Activated CD8-positive, alpha-beta memory T cell treated with anti-CD3 and anti-CD28 coated beads for 36 hours (primary cell): ENCODE measurements at regions not wholly inside any gene's neighbourhood (a gene's known extent, or its start where the extent isn't known, plus 50 kb on each side); places are given as distances from the start of the nearest gene placed in this dataset.

Experiments
- CTCF ChIA-PET: fragments of 350-600 bp; sonication (Branson Sonifier 250); formaldehyde crosslinking; loops from one replicate; lab custom pipeline; 2021; ENCODE audit warnings: antibody characterized with exemption; lab: Charles Lee
- POLR2A ChIA-PET: fragments of 350-600 bp; sonication (Branson Sonifier 250); formaldehyde crosslinking; loops from one replicate; lab custom pipeline; 2021; ENCODE audit warnings: antibody characterized with exemption; lab: Charles Lee

DNA sequence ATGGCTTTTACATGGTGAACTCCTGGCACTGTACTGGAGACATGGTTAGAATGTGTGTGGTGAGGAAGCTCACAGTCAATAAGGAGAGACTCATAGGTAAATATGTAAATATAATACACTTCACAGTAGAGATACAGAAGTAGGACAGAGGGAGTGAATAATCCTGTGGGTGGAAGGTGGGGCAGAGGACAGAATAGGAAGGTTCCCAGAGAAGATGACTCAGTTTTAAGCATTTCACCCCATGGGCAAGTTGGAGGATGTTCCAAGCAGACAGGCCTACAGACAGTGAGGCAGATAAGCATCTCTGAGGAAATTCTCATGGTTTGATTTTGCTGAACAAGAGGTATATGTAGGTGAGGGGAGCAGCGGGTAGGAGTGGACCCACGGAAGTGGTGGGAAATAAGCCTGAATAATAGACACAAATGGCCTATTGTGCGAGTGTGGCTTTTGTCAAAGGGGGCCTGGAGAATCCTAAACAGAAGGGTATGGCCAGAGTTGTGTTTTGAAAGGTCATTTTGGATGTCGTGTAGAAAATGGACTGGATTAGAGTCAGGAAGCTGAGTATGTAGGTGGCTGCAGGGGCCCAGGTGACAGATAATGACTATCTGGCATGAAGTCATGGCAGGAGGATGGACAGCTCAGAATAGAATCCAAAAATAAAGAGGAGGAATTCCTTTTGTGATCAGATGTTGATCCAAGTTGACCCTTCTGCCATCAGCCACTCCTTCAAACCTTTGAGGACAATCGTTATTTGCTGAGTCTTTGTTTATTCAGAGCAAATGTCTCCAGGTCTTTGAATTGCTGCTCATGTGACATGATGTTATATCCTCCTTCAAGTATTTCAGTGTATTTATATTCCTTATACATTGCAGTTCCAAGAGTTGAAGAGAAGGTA, 97.3 kb upstream of the THRB start:
- CTCF ChIA-PET: no interaction called here

DNA sequence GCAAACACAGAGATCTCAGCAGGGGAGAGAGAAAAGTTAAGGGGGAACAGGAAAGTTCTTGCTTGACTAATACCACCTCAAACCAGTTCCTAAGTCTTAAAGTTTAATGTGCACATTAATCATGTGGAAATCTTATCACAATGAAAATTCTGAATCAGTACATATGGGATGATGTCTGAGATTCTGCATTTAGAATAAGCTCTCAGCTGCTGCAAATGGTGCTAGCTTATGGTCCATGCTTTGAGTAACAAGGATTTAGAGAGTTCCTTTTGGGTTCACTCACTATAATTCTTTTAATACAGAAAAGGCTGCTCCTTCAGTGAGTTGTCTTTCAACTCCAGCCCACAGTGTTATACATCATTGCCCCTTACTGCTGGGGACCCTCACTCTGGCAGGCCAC, 99.5 kb upstream of the THRB start:
- ChIA-PET POLR2A (no interaction called here), CTCF (no interaction called here)

More for the DNA sequence above, 97.3 kb upstream of the THRB start:
- POLR2A ChIA-PET: no interaction called here

DNA sequence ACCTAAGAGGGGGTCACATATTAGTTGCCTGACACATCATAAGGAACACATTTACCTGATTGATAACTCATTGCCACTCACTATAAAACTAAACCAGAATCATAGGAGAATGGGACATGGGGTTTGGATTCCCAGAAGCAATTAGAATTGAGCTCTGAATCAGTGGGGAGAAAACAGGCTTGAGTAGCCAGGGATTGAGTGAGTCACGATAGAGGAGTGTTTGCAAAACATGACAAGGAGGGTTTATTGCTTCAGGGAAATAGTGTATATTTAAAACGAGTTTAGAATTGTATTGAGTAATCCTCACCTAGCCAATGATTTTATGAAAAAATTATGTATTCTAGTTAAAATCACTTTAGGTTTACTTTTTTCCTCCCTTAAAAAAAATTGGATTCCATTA, 101.1 kb upstream of the THRB start:
- POLR2A ChIA-PET: no interaction called here
- CTCF ChIA-PET: no interaction called here

DNA sequence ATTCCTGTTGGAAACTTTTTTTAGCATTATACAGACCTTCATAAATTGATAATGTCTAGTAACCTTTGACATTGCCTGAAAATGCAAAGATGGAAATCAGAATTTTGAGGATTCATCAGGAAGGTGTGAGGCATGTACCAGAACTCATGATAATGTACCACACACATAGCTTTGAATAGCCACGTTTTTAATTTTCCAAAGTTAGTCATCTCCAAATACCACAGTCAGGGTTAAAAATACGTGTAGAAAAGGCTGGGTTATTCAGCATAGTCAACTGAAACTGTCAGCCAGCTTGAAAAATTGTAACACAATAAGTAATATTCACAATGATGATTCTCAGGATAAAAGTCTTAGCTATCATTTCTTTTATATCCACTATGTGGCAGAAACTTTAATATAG, 102.0 kb upstream of the THRB start:
- ChIA-PET POLR2A (no interaction called here), CTCF (no interaction called here)

DNA sequence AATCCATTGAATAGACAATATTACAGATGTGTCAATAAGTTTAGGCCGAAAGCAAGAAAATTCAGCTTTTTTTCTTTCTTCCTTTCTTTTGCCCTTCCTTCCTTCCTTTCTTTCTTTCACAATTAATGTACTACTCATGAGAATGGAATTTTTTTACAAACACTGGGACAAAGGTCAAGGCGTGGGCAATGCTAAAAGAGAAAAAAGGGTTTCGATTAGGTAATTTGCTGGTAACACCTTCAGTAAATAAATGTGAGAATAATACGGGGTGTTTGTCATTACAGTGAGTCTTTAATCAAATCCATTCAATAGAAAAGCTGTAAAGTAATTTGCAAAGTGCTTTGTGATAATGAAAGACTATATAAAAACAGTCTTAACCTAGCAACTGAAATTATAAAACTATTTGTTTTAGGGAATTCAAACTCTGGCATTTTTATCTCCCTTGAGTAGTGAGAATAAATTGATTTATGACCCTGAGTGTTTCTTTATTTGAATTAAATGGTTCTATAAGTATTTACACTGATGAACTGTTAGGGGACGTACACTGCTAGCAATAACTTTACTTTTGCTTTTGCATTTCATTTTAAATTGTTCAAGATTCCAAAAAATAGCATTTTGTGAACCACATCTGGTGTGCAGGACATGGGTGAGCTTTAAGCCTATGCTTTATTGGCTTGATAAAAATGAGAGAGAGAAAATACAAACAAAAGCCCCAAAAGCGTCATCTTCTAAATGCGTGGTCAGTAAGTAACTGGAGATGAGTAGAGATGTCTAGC, 104.2 kb upstream of the THRB start:
- POLR2A ChIA-PET: no interaction called here
- CTCF ChIA-PET: no interaction called here

DNA sequence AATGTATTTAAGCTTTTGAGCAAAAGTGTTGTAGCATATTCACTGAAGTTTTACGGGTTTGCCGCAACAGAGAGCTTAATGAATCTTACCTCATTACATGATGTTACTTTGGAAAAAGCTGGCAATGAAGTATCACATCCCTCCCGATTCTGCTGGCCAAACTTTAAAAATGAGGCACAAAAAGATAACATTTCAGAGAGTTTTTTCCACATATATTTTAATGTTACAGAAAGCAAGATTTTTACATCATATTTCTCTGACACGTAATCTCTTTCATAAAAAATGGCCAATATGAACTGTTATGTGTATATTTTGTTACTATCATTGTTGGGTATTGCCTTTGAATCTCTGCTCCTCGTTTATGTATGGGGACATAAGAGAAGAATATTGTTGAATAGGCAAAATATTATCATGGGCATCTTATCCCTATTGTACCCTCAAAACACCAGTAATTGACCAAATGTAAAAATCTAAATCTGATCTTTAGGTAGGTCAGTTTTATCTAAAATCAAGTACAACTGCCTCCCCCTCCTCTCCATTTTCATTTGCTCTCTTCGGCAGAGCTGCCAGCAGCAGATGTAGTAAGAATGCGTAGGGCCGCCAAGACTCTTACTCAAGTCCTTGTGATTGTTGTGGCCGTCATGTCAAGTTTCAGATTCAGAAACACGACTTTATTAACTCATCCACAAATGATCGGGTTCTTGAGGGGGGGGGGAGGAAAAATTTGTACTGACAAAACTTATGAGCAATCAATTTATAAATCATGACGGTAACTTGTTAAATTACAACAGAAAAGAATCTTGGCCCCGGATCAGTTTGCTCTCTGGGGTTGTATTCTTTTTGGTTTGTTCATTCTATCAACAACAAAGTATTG, 106.7 kb upstream of the THRB start:
- POLR2A ChIA-PET: no interaction called here
- CTCF ChIA-PET: no interaction called here

DNA sequence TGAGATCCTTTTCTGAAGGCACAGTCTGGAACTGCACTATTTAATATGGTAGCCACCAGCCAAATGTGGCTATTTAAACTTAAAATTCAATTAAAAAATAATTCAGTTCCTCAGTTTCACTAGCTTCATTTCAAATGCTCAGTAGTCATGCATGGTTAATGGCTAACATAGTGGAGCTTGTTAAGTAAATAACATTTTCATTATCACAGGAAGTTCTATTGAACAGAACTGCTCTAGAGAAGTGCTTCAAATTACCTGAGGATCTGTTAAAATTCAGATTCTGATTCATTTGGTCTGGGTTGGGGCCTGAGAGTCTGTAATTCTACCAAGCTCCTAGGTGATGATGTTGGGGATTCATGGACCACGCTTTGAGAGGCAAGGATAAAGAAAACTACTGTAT, 109.6 kb upstream of the THRB start:
- CTCF ChIA-PET: no interaction called here

DNA sequence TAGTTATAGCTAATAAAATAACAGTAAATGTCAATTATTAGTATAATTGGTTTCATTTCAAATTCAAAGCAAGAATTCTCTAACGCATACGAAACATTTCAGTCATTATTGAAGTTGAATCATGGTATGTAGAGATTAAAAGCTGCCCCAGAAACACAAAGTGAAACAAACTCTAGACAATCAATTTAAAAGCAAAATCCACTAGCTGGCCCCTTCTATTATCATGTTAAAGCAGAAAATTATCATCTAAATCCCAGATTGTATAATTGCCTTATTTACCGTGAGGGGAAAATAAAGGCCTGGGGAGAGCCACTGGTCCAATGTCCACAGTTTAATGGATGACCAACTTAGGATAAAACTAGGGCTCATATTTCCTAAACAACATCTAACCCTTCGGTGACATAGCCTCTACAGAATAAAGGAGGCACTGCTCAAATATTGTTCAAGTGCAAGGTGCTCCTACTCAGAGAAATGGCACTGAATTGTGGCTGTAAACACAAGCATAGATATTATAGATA, 110.9 kb upstream of the THRB start:
- POLR2A ChIA-PET: no interaction called here
- CTCF ChIA-PET: no interaction called here

More for the DNA sequence above, 109.6 kb upstream of the THRB start:
- POLR2A ChIA-PET: no interaction called here

DNA sequence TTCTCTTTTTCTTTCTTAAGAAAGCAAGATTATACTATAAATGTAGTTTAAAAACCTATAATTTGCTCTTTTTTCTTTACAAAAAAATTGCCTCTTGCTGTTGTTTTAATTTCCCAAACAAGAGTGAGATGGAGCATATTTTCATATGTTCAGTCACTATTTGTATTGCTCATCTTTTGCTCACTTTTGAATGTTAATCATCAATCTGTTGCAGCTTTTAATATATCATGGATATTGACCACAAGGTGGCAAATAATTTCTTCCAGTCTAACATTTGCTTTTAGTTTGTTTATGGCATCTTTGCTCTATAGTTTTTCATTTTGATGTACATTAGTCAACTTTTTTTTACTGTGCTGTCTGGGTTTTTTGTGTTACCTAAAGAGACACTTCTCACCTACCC, 112.6 kb upstream of the THRB start:
- CTCF ChIA-PET: no interaction called here
- POLR2A ChIA-PET: no interaction called here

DNA sequence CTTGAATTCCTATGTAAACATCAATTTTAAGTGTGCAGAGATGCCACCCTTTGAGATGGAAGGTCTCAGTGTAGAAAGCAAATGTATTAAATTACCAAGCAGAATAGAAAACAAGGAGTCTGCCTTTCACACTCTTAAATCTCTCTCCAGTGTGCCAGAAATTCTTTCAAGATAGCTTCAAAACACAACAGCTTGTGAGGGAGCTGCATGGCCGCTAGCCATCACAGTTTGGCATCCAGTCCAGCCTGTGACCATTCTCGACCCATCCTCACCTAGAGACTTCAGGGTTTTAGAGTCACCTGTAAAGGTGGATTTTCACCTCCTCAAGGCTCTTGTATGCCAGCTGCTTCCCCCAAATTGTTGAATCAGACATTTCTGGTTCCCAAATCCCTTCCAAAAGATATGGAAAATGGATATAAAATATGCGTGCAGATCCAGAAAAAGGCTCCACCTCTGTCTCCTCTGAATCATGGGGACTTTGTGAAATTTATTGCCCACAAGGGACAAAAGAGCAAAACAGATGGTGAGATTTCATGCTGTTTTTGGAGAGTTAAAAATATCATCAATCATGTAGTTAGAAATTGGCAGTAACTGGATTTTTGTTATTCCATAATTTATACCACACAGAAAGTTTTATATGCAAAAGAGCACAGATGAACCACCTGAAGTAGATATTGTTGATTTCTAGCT, 114.2 kb upstream of the THRB start:
- ChIA-PET CTCF (no interaction called here), POLR2A (no interaction called here)

DNA sequence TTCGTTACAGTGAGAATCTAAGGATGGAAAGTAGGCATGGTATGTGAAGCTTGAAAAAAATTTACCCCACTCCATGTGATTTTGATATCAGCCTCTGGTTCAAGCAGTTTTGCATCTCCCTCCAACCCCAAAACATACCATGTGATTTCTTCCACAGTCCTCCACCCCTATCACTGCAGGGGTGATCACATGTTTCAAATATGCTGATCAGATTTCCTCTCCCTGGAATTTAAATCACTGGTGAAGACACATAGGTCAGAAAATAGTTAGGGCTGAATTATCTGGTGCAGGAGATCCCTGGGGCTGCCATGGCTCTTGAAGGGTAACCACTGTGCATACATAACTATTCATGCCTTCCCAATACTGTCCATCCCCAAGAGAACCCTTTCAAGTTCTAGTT, 119.7 kb upstream of the THRB start:
- CTCF ChIA-PET: no interaction called here

DNA sequence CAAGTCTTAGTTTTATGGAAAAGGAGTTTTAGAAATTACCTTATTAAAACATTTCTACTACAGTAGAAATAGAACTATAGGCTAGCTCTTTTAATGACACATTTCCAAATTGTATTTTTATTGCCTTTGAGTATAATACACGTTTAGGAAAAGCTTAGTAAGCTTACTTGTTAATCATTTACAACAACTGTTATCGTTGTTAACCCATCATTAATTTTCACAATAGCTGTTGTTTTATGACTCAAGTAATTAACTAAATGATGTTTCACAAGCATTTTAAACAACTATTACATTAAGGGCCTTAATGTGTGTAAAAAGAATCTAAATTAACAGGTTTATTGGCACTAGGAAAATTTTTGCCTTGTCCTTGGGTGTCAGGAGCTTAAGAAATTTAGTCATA, 120.5 kb upstream of the THRB start:
- ChIA-PET POLR2A (no interaction called here), CTCF (no interaction called here)

More for the DNA sequence above, 119.7 kb upstream of the THRB start:
- POLR2A ChIA-PET: no interaction called here

DNA sequence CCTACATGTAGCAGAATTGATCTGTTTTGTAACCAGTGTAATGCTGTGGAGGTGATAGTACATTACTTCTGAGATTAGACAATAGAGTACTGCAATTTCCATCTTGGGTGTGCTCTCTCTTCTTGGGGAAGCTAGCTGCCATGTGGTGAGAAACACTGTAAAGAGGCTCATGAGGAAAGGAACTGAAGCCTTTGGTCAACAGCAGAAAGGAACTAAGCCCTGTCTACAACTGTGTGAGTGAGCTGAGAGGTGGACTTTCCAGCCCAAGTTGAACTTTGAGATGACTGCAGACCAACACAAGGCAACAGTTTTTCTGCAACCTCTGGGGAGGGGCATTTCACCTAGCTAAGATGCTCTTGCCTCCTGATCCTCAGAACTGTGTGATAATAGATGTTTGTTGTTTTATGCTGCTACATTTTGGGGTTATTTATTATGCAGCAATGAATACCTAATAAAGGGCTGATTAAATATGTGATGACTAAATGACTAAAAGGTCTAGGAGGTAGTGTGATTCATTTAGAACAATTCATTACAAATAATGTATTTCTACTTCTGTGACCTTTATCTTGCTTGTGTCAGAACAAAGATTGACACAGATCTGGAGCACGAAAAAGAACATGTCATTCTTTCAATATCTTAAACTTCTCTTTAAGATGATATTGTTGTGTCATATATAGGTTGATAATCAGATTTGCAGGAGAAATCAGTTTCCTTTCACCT, 121.6 kb upstream of the THRB start:
- ChIA-PET POLR2A (no interaction called here), CTCF (no interaction called here)

DNA sequence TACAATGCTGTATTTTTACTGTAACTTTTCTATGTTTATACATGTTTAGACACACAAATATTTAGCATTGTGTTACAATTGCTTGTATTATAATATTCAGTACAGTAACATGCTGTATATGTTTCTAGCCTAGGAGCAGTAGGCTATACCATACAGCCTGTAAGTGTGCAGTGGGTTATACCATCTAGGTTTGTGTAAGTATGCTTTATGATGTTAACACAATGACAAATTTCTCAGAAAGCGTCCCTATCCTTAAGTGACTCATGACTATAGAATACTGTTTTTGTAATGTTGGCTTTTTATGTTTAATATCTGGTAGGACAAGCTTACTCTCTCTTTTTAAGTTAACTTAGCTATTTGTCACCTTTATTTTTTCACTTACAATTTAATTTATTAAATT, 127.5 kb upstream of the THRB start:
- ChIA-PET CTCF (no interaction called here), POLR2A (no interaction called here)

DNA sequence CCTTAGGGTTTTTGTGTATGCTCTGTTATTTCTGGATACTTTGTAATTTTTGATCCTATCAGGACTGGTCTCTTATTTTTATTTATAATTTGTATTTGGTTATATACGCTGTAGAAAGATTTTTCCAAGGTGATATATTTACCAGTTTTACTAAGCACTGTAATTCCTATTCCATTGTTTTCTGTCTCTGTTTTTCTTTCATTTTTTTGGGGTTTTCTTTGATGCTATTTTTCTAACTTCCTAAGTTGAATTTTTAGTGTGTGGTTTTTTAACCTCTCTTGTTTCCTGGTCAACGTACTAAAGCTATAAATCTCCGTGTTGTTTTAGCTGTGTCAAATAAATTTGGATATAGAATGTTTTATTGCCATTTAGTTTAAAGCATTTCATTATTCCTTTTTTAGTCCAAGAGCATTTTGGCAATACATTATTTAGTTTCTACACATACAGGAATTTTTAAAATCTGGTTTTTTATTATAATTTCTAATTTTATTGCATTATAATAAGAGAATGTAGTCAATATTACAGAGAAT, 128.1 kb upstream of the THRB start:
- POLR2A ChIA-PET: no interaction called here

DNA sequence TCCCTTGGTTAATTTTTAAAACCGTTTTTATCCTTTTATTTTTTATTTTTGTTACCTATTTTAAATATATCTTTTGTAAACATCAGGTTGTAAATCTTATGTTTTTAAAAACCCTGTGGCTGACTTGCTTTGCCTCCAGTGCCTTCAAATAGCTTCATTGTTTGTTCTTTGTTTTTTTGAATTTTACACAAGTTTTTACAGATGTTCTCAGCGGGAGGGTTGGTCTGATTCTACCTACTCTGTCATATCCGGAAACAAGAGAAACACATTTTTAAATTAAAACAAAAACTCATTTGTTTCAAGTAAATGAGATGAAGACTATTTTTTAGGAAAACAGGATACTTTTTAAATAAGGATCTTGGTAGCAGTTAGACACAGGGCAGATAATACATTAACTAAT, 129.0 kb upstream of the THRB start:
- CTCF ChIA-PET: no interaction called here
- POLR2A ChIA-PET: no interaction called here

More for the DNA sequence above, 128.1 kb upstream of the THRB start:
- CTCF ChIA-PET: no interaction called here

DNA sequence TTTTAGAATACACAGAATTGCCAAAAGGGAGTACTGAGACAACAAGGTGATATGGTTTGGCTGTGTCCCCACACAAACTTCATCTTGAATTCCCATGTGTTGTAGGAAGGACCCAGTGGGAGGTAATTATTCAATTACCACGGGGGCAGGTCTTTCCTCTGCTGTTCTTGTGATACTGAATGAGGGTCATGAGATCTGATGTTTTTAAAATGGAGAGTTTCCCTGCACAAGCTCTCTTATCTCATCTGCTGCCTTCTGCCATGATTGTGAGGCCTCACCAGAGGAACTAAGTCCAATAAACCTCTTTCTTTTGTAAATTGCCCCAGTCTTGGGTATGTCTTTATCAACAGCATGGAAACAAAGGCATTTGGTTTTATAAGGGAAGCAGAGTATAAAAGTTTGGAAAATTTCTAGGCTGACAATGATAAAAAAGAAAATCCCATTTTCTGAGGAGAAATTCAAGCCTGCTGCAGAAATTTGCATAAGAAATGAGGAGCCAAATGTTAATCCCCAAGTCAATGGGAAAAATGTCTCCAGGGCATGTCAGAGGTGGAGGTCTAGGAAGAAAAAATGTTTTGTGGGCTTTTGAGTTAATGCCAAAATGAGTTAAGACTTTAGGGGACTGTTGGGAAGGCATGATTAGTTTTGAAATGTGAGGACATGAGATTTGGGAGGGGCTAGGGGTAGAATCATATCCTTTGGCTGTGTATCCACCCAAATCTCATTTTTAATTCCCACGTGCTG, 130.5 kb upstream of the THRB start:
- CTCF ChIA-PET: no interaction called here
- POLR2A ChIA-PET: no interaction called here
